ENCODE measurements at regions not wholly inside any gene's neighbourhood (a gene's known extent, or its start where the extent isn't known, plus 50 kb on each side); places are given as distances from the start of the nearest gene placed in this dataset.

DNA sequence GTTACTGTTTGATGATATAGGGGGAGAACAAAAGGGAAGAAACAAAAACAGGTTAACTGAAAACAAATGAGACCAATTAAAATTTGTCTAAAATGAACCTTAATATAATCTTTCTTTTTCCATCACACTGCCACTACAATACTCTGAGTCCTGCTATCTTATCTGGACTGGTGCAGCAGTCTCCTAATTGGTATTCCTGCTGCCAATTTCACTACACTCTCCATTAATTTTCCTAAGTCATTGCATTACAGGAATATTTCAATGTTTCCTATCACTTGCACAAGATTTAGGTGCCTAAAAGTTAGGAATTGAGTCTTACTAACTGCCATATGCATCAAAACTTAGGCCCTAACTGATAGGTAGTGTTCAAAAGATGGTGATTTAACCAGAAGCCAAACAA lies 884.9 kb upstream of the MGAT4C start:
- no peak for DNase-seq (ENCODE audit: low read depth)
- no peaks in the 10 kb centered on the region for H3K27me3 ChIP-seq (ENCODE audit: control insufficient read depth, insufficient read depth, low read length)

DNA sequence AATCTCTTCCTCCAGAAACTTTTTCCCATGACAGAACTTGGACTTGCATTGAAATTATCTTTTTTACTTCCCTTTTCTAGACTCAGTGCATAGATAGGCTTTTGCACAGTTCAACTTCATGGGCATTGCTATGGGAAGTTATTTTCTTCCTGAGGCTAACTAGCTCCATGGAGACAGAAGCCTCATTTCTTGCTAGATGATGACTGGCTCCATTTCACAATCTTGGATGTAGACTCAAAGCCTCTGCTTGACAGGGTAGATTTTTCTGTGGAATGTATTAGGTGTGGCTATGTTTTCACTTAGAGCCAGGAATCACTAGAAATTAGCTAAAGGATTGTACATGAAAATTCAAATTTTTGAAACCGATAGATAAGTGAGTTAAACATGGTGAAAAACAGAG lies 884.1 kb upstream of the MGAT4C start:
- Histone ChIP-seq H3K36me3 (ENCODE audit: control insufficient read depth, insufficient read depth, low read length) (no peaks in the 10 kb centered on the region), H3K4me3 (ENCODE audit: low read depth, low read length) (no peak overlapping the region), H3K27me3 (ENCODE audit: control insufficient read depth, insufficient read depth, low read length) (no peaks in the 10 kb centered on the region)
- DNase-seq (ENCODE audit: low read depth) = no peak
- TF ChIP-seq, protein P1, sequence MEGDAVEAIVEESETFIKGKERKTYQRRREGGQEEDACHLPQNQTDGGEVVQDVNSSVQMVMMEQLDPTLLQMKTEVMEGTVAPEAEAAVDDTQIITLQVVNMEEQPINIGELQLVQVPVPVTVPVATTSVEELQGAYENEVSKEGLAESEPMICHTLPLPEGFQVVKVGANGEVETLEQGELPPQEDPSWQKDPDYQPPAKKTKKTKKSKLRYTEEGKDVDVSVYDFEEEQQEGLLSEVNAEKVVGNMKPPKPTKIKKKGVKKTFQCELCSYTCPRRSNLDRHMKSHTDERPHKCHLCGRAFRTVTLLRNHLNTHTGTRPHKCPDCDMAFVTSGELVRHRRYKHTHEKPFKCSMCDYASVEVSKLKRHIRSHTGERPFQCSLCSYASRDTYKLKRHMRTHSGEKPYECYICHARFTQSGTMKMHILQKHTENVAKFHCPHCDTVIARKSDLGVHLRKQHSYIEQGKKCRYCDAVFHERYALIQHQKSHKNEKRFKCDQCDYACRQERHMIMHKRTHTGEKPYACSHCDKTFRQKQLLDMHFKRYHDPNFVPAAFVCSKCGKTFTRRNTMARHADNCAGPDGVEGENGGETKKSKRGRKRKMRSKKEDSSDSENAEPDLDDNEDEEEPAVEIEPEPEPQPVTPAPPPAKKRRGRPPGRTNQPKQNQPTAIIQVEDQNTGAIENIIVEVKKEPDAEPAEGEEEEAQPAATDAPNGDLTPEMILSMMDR (IDR thresholded peaks at IDR 0.05; ENCODE audit: insufficient read depth, low read length, poor library complexity, severe bottlenecking) = no peak

More for the DNA sequence above, 884.9 kb upstream of the MGAT4C start:
- H3K36me3 ChIP-seq (ENCODE audit: control insufficient read depth, insufficient read depth, low read length) = no peaks in the 10 kb centered on the region
- TF ChIP-seq, protein P1 (IDR thresholded peaks at IDR 0.05; ENCODE audit: insufficient read depth, low read length, poor library complexity, severe bottlenecking) = no peak
- H3K4me3 ChIP-seq (ENCODE audit: low read depth, low read length) = no peak overlapping the region

DNA sequence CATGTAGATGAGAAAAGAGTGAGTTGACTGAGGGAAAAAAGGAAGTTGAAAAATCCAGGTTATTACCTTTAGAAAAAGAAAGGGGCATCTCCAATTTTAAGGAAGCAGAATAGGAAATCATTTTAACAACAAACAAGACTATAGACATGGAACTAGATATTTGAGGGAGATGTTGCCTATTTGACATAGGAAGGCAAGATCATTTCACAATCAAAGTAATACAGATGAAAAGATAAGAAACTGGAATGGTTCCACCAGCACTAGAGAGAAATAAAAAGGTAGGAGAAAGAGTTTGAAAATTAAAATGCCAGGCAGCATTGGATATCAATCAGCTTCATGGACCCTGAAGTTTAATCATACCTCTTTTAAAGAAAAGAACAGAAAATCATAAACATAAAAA lies 881.0 kb upstream of the MGAT4C start:
- Histone ChIP-seq H3K4me3 (ENCODE audit: low read depth, low read length) (no peak overlapping the region), H3K36me3 (ENCODE audit: control insufficient read depth, insufficient read depth, low read length) (no peaks in the 10 kb centered on the region), H3K27me3 (ENCODE audit: control insufficient read depth, insufficient read depth, low read length) (no peaks in the 10 kb centered on the region)
- DNase-seq (ENCODE audit: low read depth) = no peak
- TF ChIP-seq, protein P1 (IDR thresholded peaks at IDR 0.05; ENCODE audit: insufficient read depth, low read length, poor library complexity, severe bottlenecking) = no peak

DNA sequence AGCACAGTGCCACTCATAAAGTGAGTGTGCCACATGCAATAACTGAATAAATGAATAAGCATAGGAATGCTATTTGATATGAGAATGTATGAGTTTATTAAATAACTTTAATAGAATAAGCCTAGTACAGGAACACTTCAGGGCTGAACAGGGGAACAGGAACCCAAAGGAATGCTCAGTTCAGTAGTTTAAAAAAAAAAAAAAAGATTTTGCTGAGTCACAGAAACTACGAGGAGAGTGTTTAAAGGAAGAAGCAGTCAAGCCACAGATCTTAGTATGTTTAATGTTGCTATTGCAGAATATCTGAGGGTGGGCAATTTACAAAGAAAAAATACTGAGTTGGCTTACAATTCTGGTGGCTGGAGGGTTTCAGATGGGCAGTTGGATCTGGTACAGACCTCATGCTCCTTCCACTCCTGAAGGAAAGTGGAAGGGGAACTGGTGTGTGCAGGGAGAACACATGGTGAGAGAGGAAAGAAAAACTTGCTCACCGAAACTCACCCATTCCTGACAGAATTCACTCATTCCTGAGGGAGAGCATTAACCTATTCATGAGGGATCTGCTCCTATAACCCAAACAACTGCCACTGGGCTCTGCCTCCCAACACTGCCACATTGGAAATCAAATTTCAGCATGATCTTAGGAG lies 880.3 kb upstream of the MGAT4C start:
- Histone ChIP-seq H3K27me3 (ENCODE audit: control insufficient read depth, insufficient read depth, low read length) (no peaks in the 10 kb centered on the region), H3K4me3 (ENCODE audit: low read depth, low read length) (no peak overlapping the region), H3K36me3 (ENCODE audit: control insufficient read depth, insufficient read depth, low read length) (no peaks in the 10 kb centered on the region)
- DNase-seq (ENCODE audit: low read depth) = no peak
- TF ChIP-seq, protein P1 (IDR thresholded peaks at IDR 0.05; ENCODE audit: insufficient read depth, low read length, poor library complexity, severe bottlenecking) = no peak

DNA sequence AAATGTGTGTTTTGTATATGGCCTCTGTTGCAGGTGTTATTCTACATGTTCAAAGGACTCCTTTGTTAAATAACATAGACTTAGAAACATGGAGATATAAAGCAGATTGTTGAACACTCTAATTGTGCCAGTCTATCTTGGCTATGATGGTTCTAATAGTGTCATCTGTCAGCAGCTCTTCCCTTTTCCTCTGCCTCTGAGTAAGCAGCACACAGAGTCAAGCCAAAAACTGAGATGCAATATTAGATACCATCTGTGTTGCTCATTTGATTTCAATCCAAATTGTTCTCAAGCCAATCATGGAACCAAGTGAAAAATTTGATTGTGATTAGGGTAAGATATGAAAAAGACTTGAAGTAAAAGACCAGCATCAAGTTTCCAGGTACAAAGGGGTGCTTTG lies 871.1 kb upstream of the MGAT4C start:
- Histone ChIP-seq H3K36me3 (ENCODE audit: control insufficient read depth, insufficient read depth, low read length) (no peaks in the 10 kb centered on the region), H3K4me3 (ENCODE audit: low read depth, low read length) (no peak overlapping the region), H3K27me3 (ENCODE audit: control insufficient read depth, insufficient read depth, low read length) (no peaks in the 10 kb centered on the region)
- TF ChIP-seq, protein P1 (IDR thresholded peaks at IDR 0.05; ENCODE audit: insufficient read depth, low read length, poor library complexity, severe bottlenecking) = no peak
- no peak for DNase-seq (ENCODE audit: low read depth)

DNA sequence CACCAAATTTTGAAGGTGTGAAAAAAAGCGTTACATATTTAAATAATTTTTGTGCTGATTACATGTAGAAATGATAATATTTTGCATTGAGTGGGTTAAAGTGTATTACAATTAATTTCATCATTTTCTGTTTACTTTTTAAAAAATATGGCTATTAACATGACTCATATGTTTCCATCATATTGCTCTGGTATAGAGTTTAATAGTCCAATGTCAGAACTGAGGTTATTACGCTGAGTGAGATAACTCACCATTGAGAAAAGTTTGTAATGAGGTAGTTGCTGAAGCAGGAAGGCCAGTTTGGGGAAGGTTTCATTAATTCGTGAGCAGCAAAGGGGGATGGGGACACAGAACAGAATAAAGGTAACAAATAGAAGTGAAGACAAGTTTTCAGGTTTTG lies 865.7 kb upstream of the MGAT4C start:
- H3K4me3 ChIP-seq (ENCODE audit: low read depth, low read length) = no peak overlapping the region
- no peaks in the 10 kb centered on the region for H3K36me3 ChIP-seq (ENCODE audit: control insufficient read depth, insufficient read depth, low read length)
- TF ChIP-seq, protein P1 (IDR thresholded peaks at IDR 0.05; ENCODE audit: insufficient read depth, low read length, poor library complexity, severe bottlenecking) = no peak
- DNase-seq (ENCODE audit: low read depth) = no peak
- H3K27me3 ChIP-seq (ENCODE audit: control insufficient read depth, insufficient read depth, low read length) = no peaks in the 10 kb centered on the region
